Skeletal muscle cell (primary cell): ENCODE measurements at regions not wholly inside any gene's neighbourhood (a gene's known extent, or its start where the extent isn't known, plus 50 kb on each side); places are given as distances from the start of the nearest gene placed in this dataset.
A peak's percentile ranks its signal among the peaks of the same experiment; 100 is the strongest.
"Not testable (repeated sequence)": the region's sequence is repeated elsewhere in the genome, so short reads cannot be mapped to it uniquely, and the experiment has no call there.

Experiments used
- DNase-seq: peaks from one replicate; pipeline ENCODE4 v3.0.0-alpha.2; 2010; ENCODE audit warnings: low read depth
- H3K4me3 ChIP-seq: 2 replicates; pipeline ENCODE4 v1.5.1; 2011; ENCODE audit warnings: low read depth, mild to moderate bottlenecking, control low read depth, low read length, moderate library complexity

- DNase-seq: peak; percentile 69
- H3K4me3 ChIP-seq: no peak overlapping the region
Measured at GRCh38 chr2:215653344-215654030, 217.6 kb upstream of the FN1 start.

- H3K4me3 ChIP-seq: no peak overlapping the region
- peak; percentile 89 for DNase-seq
Measured at GRCh38 chr2:215652388-215652787, 216.5 kb upstream of the FN1 start.

- no peak overlapping the region for H3K4me3 ChIP-seq
- no peak for DNase-seq
Measured at GRCh38 chr2:215651412-215651811, 215.5 kb upstream of the FN1 start.

GRCh38 chr2:215644233-215644897 is 208.5 kb upstream of the FN1 start:
- H3K4me3 ChIP-seq: no peak overlapping the region
- DNase-seq: no peak

GRCh38 chr2:215638687-215639086 is 202.8 kb upstream of the FN1 start:
- no peak for DNase-seq

GRCh38 chr2:215637651-215638050 is 201.8 kb upstream of the FN1 start:
- no peak for DNase-seq
- no peak overlapping the region for H3K4me3 ChIP-seq

More at GRCh38 chr2:215638687-215639086, 202.8 kb upstream of the FN1 start:
- no peak overlapping the region for H3K4me3 ChIP-seq

GRCh38 chr2:215636816-215637215 is 200.9 kb upstream of the FN1 start:
- no peak for DNase-seq
- H3K4me3 ChIP-seq: no peak overlapping the region

GRCh38 chr2:215635788-215636139 is 199.9 kb upstream of the FN1 start:
- DNase-seq: no peak
- H3K4me3 ChIP-seq: no peak overlapping the region

GRCh38 chr2:215635071-215635787 is 199.4 kb upstream of the FN1 start:
- DNase-seq: no peak
- H3K4me3 ChIP-seq: no peak overlapping the region

- H3K4me3 ChIP-seq: no peak overlapping the region
- DNase-seq: no peak
Measured at GRCh38 chr2:215633360-215633759, 197.5 kb upstream of the FN1 start.

GRCh38 chr2:215631696-215632095 is 195.8 kb upstream of the FN1 start:
- no peak overlapping the region for H3K4me3 ChIP-seq
- DNase-seq: no peak

GRCh38 chr2:215630796-215631195 is 194.9 kb upstream of the FN1 start:
- not testable (repeated sequence) for H3K4me3 ChIP-seq, DNase-seq

- no peak for DNase-seq
- no peak overlapping the region for H3K4me3 ChIP-seq
Measured at GRCh38 chr2:215627771-215628170, 191.9 kb upstream of the FN1 start.

- no peak overlapping the region for H3K4me3 ChIP-seq
- DNase-seq: no peak
Measured at GRCh38 chr2:215626812-215627281, 191.0 kb upstream of the FN1 start.

GRCh38 chr2:215626063-215626462 is 190.2 kb upstream of the FN1 start:
- no peak for DNase-seq
- no peak overlapping the region for H3K4me3 ChIP-seq

GRCh38 chr2:215625207-215625606 is 189.3 kb upstream of the FN1 start:
- H3K4me3 ChIP-seq: no peak overlapping the region
- DNase-seq: no peak

GRCh38 chr2:215624423-215624829 is 188.6 kb upstream of the FN1 start:
- no peak overlapping the region for H3K4me3 ChIP-seq
- peak; percentile 100 for DNase-seq

- no peak overlapping the region for H3K4me3 ChIP-seq
- DNase-seq: no peak
Measured at GRCh38 chr2:215622837-215623236, 187.0 kb upstream of the FN1 start.

GRCh38 chr2:215621381-215621780 is 185.5 kb upstream of the FN1 start:
- no peak for DNase-seq
- H3K4me3 ChIP-seq: no peak overlapping the region

- no peak overlapping the region for H3K4me3 ChIP-seq
- no peak for DNase-seq
Measured at GRCh38 chr2:215620528-215620927, 184.7 kb upstream of the FN1 start.

- DNase-seq: no peak
- H3K4me3 ChIP-seq: no peak overlapping the region
Measured at GRCh38 chr2:215619989-215620388, 184.1 kb upstream of the FN1 start.
